ENCODE measurements at regions not wholly inside any gene's neighbourhood (a gene's known extent, or its start where the extent isn't known, plus 50 kb on each side); places are given as distances from the start of the nearest gene placed in this dataset.

GRCh38 chr6:12474167-12475140 is 184.3 kb downstream of the EDN1 start:
- no peak for TF ChIP-seq CTCF (IDR thresholded peaks at IDR 0.05)
- no peak for TF ChIP-seq POLR2A (IDR thresholded peaks at IDR 0.05)

Data from esophagus squamous epithelium (tissue), 4 donors.